DOHH2 (cell line): ENCODE measurements at regions not wholly inside any gene's neighbourhood (a gene's known extent, or its start where the extent isn't known, plus 50 kb on each side); places are given as distances from the start of the nearest gene placed in this dataset.

Source experiments
- CTCF ChIP-seq: fragments of 200-600 bp; sonication (generic); IDR thresholded peaks from one replicate; pipeline ENCODE4 v1.5.1; 2014; ENCODE audit warnings: antibody characterized with exemption, mild to moderate bottlenecking, low read depth, low read length; ENCODE audit not compliant: poor library complexity, severe bottlenecking
- EZH2phosphoT487 ChIP-seq: fragments of 200-600 bp; sonication (generic); IDR thresholded peaks from 2 replicates; pipeline ENCODE4 v1.6.1; 2017; ENCODE audit warnings: borderline replicate concordance, mild to moderate bottlenecking, antibody characterized with exemption, low read length, moderate library complexity, mixed read lengths

- TF ChIP-seq CTCF (no peak), EZH2phosphoT487 (no peak)
These were observed 171.6 kb upstream of the MTNR1B start for GRCh38 chr11:92797874-92798273.
